ENCODE measurements at regions not wholly inside any gene's neighbourhood (a gene's known extent, or its start where the extent isn't known, plus 50 kb on each side); places are given as distances from the start of the nearest gene placed in this dataset.

DNA sequence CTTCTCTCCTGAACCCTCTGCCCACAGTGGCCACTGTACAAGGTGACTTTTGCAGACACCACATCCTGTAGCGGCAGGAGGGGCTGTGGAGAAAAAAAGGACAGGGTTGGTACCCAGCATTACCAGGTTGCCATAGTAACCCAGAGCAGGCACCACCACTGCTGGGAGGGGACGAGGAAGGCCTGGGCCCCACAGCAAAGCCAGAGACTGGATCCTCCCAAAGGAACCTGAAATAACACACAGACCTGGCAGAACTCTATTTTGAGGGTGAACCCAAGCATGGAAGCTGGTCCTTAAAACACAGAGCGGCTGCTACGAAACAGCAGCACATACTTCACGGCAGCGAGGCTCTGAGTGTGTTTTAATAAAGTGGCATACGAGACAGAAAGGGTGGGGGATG, 380.6 kb downstream of the CTTN start:
- Histone ChIP-seq H3K4me2 (ENCODE audit: insufficient read depth, low read length) (no peak overlapping the region), H3K79me2 (ENCODE audit: insufficient read depth, low read length) (no peaks in the 10 kb centered on the region), H3K9me3 (ENCODE audit: low read depth, low read length) (no peaks in the 10 kb centered on the region), H3K4me3 (ENCODE audit: insufficient read depth, low read length) (no peak overlapping the region), H3K36me3 (ENCODE audit: insufficient read depth, low read length) (no peaks in the 10 kb centered on the region), H3K4me1 (ENCODE audit: insufficient read depth, low read length) (no peaks in the 10 kb centered on the region), H2AFZ (ENCODE audit: low read length) (no peak overlapping the region), H4K20me1 (ENCODE audit: insufficient read depth, low read length) (no peaks in the 10 kb centered on the region), H3K27me3 (ENCODE audit: insufficient read depth, low read length) (peaks cover 3% of the 10 kb centered on the region), H3K27ac (ENCODE audit: low read depth, low read length) (no peak overlapping the region)
- DNase-seq (ENCODE audit: insufficient read length, low spot score, missing footprints) = no peak
- TF ChIP-seq CTCF (IDR thresholded peaks at IDR 0.05; ENCODE audit: extremely low read depth, low read depth, low read length) = no peak

GRCh38 chr11:70779433-70780245, 381.3 kb downstream of the CTTN start:
- Histone ChIP-seq H3K4me1 (ENCODE audit: insufficient read depth, low read length) (no peaks in the 10 kb centered on the region), H3K27ac (ENCODE audit: low read depth, low read length) (no peak overlapping the region), H3K4me2 (ENCODE audit: insufficient read depth, low read length) (no peak overlapping the region), H4K20me1 (ENCODE audit: insufficient read depth, low read length) (no peaks in the 10 kb centered on the region), H3K36me3 (ENCODE audit: insufficient read depth, low read length) (no peaks in the 10 kb centered on the region), H3K27me3 (ENCODE audit: insufficient read depth, low read length) (peaks cover 3% of the 10 kb centered on the region), H2AFZ (ENCODE audit: low read length) (no peak overlapping the region), H3K9me3 (ENCODE audit: low read depth, low read length) (no peaks in the 10 kb centered on the region), H3K79me2 (ENCODE audit: insufficient read depth, low read length) (no peaks in the 10 kb centered on the region), H3K4me3 (ENCODE audit: insufficient read depth, low read length) (no peak overlapping the region)
- no peak for TF ChIP-seq CTCF (IDR thresholded peaks at IDR 0.05; ENCODE audit: extremely low read depth, low read depth, low read length)
- peak; percentile 88 for DNase-seq (ENCODE audit: insufficient read length, low spot score, missing footprints)

DNA sequence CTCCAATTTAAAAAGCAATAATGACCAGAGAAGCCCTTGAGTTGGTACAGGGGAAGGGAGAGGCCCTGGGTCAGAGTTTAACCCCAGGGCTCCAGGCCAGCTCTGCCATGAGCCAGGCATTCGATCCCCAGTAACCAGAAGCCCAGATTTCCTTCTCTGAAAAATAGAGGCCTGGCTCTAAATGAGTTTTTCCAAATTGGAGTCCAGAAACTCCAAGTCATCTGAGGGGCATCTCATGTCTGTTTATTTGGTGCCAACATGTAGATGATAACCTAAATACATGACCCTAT, 381.9 kb downstream of the CTTN start:
- no peaks in the 10 kb centered on the region for H3K36me3 ChIP-seq (ENCODE audit: insufficient read depth, low read length)
- H4K20me1 ChIP-seq (ENCODE audit: insufficient read depth, low read length) = no peaks in the 10 kb centered on the region
- no peaks in the 10 kb centered on the region for H3K9me3 ChIP-seq (ENCODE audit: low read depth, low read length)
- H3K79me2 ChIP-seq (ENCODE audit: insufficient read depth, low read length) = no peaks in the 10 kb centered on the region
- no peak overlapping the region for H2AFZ ChIP-seq (ENCODE audit: low read length)
- H3K4me3 ChIP-seq (ENCODE audit: insufficient read depth, low read length) = no peak overlapping the region
- H3K27me3 ChIP-seq (ENCODE audit: insufficient read depth, low read length) = peaks cover 3% of the 10 kb centered on the region
- no peak for TF ChIP-seq CTCF (IDR thresholded peaks at IDR 0.05; ENCODE audit: extremely low read depth, low read depth, low read length)
- peak; percentile 60 for DNase-seq (ENCODE audit: insufficient read length, low spot score, missing footprints)
- no peaks in the 10 kb centered on the region for H3K4me1 ChIP-seq (ENCODE audit: insufficient read depth, low read length)
- H3K27ac ChIP-seq (ENCODE audit: low read depth, low read length) = no peak overlapping the region
- H3K4me2 ChIP-seq (ENCODE audit: insufficient read depth, low read length) = no peak overlapping the region

- DNase-seq (ENCODE audit: insufficient read length, low spot score, missing footprints) = peak; percentile 18
- no peak overlapping the region for H3K4me2 ChIP-seq (ENCODE audit: insufficient read depth, low read length)
- no peak overlapping the region for H3K4me3 ChIP-seq (ENCODE audit: insufficient read depth, low read length)
- H3K4me1 ChIP-seq (ENCODE audit: insufficient read depth, low read length) = no peaks in the 10 kb centered on the region
- peaks cover 3% of the 10 kb centered on the region for H3K27me3 ChIP-seq (ENCODE audit: insufficient read depth, low read length)
- no peaks in the 10 kb centered on the region for H3K36me3 ChIP-seq (ENCODE audit: insufficient read depth, low read length)
- no peak for TF ChIP-seq CTCF (IDR thresholded peaks at IDR 0.05; ENCODE audit: extremely low read depth, low read depth, low read length)
- no peaks in the 10 kb centered on the region for H4K20me1 ChIP-seq (ENCODE audit: insufficient read depth, low read length)
- H3K27ac ChIP-seq (ENCODE audit: low read depth, low read length) = no peak overlapping the region
- H2AFZ ChIP-seq (ENCODE audit: low read length) = no peak overlapping the region
- no peaks in the 10 kb centered on the region for H3K79me2 ChIP-seq (ENCODE audit: insufficient read depth, low read length)
- H3K9me3 ChIP-seq (ENCODE audit: low read depth, low read length) = no peaks in the 10 kb centered on the region
Observed at GRCh38 chr11:70782401-70782913, 384.1 kb downstream of the CTTN start.

Data from osteoblast (primary cell).